ENCODE measurements at regions not wholly inside any gene's neighbourhood (a gene's known extent, or its start where the extent isn't known, plus 50 kb on each side); places are given as distances from the start of the nearest gene placed in this dataset.

DNA sequence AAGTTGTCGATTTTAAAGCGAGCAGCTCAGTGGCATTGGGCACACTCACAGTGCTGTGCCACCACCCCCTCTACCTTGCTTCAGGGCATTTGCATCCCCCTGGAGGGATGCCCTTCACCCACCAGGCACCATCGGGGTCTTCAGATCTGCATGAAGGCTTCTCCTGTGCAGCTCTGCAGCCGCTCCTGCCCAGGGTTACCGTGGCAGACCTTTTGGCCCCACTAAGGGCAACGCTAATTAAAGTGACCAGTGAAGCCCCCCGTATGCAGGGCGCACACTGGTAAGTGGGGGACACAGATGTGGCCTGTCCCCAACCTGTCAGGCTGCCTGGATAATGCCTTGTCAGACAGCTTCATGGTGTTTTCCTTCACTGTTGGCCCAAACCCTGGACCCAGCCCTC lies 1117.7 kb downstream of the BRD1 start:
- POLR2A ChIA-PET = no interaction called here
- no peak overlapping the region for H3K27ac ChIP-seq (ENCODE audit: extremely low read depth, low read depth, low read length)

DNA sequence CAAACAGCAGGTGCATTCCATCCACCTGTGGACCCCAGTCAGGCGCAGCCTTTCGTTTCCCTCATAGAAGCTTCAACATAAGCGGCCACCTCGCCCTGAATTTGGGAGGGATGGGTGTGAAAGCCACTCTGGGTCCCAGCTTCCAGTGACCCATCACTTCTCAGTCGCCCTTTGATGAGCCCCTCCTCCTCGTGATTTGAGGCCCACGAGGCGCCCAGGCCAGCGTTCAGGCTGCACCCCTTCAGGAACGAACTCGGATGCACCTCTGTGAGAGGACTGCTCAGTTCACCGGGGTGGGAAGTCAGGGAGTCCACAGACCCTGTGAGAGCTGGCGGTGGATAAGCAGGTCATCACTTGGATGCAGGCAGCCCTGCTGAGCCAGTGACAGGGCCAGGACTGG lies 1118.2 kb downstream of the BRD1 start:
- TF ChIP-seq ZNF366 (tag by site-specific recombination; conservative IDR thresholded peaks at IDR 0.05) (no peak), ZNF776 (tag by site-specific recombination; IDR thresholded peaks at IDR 0.05; ENCODE audit: borderline replicate concordance) (no peak), ZNF335 (tag by site-specific recombination; conservative IDR thresholded peaks at IDR 0.05) (no peak), ZNF629 (tag by site-specific recombination; IDR thresholded peaks at IDR 0.05) (no peak), SALL2 (tag by site-specific recombination; IDR thresholded peaks at IDR 0.05; ENCODE audit: borderline replicate concordance) (no peak), WT1 (tag by site-specific recombination; IDR thresholded peaks at IDR 0.05) (no peak), ZNF112 (tag by site-specific recombination; IDR thresholded peaks at IDR 0.05) (no peak), ZNF114 (tag by site-specific recombination; IDR thresholded peaks at IDR 0.05) (no peak), ZNF510 (tag by site-specific recombination; IDR thresholded peaks at IDR 0.05; ENCODE audit: insufficient replicate concordance) (no peak), SCRT2 (tag by site-specific recombination; IDR thresholded peaks at IDR 0.05) (no peak), ZNF560 (tag by site-specific recombination; IDR thresholded peaks at IDR 0.05; ENCODE audit: borderline replicate concordance) (no peak), ZNF221 (tag by site-specific recombination; IDR thresholded peaks at IDR 0.05; ENCODE audit: borderline replicate concordance) (no peak), ZBTB17 (tag by site-specific recombination; IDR thresholded peaks at IDR 0.05) (no peak)
- TF ChIP-seq, protein P1, sequence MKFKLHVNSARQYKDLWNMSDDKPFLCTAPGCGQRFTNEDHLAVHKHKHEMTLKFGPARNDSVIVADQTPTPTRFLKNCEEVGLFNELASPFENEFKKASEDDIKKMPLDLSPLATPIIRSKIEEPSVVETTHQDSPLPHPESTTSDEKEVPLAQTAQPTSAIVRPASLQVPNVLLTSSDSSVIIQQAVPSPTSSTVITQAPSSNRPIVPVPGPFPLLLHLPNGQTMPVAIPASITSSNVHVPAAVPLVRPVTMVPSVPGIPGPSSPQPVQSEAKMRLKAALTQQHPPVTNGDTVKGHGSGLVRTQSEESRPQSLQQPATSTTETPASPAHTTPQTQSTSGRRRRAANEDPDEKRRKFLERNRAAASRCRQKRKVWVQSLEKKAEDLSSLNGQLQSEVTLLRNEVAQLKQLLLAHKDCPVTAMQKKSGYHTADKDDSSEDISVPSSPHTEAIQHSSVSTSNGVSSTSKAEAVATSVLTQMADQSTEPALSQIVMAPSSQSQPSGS (tag by site-specific recombination; IDR thresholded peaks at IDR 0.05; ENCODE audit: low read depth) = no peak
- TF ChIP-seq, protein P2, sequence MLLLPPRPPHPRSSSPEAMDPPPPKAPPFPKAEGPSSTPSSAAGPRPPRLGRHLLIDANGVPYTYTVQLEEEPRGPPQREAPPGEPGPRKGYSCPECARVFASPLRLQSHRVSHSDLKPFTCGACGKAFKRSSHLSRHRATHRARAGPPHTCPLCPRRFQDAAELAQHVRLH (tag by site-specific recombination; IDR thresholded peaks at IDR 0.05) = no peak
- TF ChIP-seq, protein P3, sequence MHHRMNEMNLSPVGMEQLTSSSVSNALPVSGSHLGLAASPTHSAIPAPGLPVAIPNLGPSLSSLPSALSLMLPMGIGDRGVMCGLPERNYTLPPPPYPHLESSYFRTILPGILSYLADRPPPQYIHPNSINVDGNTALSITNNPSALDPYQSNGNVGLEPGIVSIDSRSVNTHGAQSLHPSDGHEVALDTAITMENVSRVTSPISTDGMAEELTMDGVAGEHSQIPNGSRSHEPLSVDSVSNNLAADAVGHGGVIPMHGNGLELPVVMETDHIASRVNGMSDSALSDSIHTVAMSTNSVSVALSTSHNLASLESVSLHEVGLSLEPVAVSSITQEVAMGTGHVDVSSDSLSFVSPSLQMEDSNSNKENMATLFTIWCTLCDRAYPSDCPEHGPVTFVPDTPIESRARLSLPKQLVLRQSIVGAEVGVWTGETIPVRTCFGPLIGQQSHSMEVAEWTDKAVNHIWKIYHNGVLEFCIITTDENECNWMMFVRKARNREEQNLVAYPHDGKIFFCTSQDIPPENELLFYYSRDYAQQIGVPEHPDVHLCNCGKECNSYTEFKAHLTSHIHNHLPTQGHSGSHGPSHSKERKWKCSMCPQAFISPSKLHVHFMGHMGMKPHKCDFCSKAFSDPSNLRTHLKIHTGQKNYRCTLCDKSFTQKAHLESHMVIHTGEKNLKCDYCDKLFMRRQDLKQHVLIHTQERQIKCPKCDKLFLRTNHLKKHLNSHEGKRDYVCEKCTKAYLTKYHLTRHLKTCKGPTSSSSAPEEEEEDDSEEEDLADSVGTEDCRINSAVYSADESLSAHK (tag by site-specific recombination; IDR thresholded peaks at IDR 0.05) = no peak
- TF ChIP-seq, protein P4, sequence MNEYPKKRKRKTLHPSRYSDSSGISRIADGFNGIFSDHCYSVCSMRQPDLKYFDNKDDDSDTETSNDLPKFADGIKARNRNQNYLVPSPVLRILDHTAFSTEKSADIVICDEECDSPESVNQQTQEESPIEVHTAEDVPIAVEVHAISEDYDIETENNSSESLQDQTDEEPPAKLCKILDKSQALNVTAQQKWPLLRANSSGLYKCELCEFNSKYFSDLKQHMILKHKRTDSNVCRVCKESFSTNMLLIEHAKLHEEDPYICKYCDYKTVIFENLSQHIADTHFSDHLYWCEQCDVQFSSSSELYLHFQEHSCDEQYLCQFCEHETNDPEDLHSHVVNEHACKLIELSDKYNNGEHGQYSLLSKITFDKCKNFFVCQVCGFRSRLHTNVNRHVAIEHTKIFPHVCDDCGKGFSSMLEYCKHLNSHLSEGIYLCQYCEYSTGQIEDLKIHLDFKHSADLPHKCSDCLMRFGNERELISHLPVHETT (tag by site-specific recombination; IDR thresholded peaks at IDR 0.05) = no peak
- TF ChIP-seq, protein P5, sequence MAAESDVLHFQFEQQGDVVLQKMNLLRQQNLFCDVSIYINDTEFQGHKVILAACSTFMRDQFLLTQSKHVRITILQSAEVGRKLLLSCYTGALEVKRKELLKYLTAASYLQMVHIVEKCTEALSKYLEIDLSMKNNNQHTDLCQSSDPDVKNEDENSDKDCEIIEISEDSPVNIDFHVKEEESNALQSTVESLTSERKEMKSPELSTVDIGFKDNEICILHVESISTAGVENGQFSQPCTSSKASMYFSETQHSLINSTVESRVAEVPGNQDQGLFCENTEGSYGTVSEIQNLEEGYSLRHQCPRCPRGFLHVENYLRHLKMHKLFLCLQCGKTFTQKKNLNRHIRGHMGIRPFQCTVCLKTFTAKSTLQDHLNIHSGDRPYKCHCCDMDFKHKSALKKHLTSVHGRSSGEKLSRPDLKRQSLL (tag by site-specific recombination; IDR thresholded peaks at IDR 0.05) = no peak
- TF ChIP-seq, protein P6, sequence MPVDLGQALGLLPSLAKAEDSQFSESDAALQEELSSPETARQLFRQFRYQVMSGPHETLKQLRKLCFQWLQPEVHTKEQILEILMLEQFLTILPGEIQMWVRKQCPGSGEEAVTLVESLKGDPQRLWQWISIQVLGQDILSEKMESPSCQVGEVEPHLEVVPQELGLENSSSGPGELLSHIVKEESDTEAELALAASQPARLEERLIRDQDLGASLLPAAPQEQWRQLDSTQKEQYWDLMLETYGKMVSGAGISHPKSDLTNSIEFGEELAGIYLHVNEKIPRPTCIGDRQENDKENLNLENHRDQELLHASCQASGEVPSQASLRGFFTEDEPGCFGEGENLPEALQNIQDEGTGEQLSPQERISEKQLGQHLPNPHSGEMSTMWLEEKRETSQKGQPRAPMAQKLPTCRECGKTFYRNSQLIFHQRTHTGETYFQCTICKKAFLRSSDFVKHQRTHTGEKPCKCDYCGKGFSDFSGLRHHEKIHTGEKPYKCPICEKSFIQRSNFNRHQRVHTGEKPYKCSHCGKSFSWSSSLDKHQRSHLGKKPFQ (tag by site-specific recombination; IDR thresholded peaks at IDR 0.05) = no peak
- no peak overlapping the region for H3K27ac ChIP-seq (ENCODE audit: extremely low read depth, low read depth, low read length)
- H3K9me3 ChIP-seq (ENCODE audit: control insufficient read depth, insufficient read depth, low read depth, low read length) = no peaks in the 10 kb centered on the region
- H3K4me1 ChIP-seq (ENCODE audit: control insufficient read depth, insufficient read depth, low read length) = no peaks in the 10 kb centered on the region
- ChIA-PET CTCF (no interaction called here), POLR2A (no interaction called here)
- no peaks in the 10 kb centered on the region for H3K36me3 ChIP-seq (ENCODE audit: control insufficient read depth in 2 of 2, insufficient read depth in 1 of 2, low read length in 2 of 2)
- H3K4me3 ChIP-seq (ENCODE audit: low read depth, low read length) = no peak overlapping the region

More for the DNA sequence above, 1117.7 kb downstream of the BRD1 start:
- CTCF ChIA-PET = no interaction called here
- Histone ChIP-seq H3K4me3 (ENCODE audit: low read depth, low read length) (no peak overlapping the region), H3K36me3 (ENCODE audit: control insufficient read depth in 2 of 2, insufficient read depth in 1 of 2, low read length in 2 of 2) (no peaks in the 10 kb centered on the region), H3K9me3 (ENCODE audit: control insufficient read depth, insufficient read depth, low read depth, low read length) (no peaks in the 10 kb centered on the region), H3K4me1 (ENCODE audit: control insufficient read depth, insufficient read depth, low read length) (no peaks in the 10 kb centered on the region)
- TF ChIP-seq MEIS1 (CRISPR knock-in tag; IDR thresholded peaks at IDR 0.05; ENCODE audit: borderline replicate concordance) (no peak), ZNF302 (tag by site-specific recombination; IDR thresholded peaks at IDR 0.05; ENCODE audit: low read depth) (no peak), ZNF621 (tag by site-specific recombination; IDR thresholded peaks at IDR 0.05) (no peak), ZNF501 (tag by site-specific recombination; IDR thresholded peaks at IDR 0.05) (no peak), ZNF585B (tag by site-specific recombination; IDR thresholded peaks at IDR 0.05) (no peak), MYNN (tag by site-specific recombination; IDR thresholded peaks at IDR 0.05; ENCODE audit: borderline replicate concordance) (no peak), ZIC2 (tag by site-specific recombination; IDR thresholded peaks at IDR 0.05) (no peak)
- TF ChIP-seq, protein P7, sequence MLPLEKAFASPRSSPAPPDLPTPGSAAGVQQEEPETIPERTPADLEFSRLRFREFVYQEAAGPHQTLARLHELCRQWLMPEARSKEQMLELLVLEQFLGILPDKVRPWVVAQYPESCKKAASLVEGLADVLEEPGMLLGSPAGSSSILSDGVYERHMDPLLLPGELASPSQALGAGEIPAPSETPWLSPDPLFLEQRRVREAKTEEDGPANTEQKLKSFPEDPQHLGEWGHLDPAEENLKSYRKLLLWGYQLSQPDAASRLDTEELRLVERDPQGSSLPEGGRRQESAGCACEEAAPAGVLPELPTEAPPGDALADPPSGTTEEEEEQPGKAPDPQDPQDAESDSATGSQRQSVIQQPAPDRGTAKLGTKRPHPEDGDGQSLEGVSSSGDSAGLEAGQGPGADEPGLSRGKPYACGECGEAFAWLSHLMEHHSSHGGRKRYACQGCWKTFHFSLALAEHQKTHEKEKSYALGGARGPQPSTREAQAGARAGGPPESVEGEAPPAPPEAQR (tag by site-specific recombination; IDR thresholded peaks at IDR 0.05) = no peak
- TF ChIP-seq, protein P8, sequence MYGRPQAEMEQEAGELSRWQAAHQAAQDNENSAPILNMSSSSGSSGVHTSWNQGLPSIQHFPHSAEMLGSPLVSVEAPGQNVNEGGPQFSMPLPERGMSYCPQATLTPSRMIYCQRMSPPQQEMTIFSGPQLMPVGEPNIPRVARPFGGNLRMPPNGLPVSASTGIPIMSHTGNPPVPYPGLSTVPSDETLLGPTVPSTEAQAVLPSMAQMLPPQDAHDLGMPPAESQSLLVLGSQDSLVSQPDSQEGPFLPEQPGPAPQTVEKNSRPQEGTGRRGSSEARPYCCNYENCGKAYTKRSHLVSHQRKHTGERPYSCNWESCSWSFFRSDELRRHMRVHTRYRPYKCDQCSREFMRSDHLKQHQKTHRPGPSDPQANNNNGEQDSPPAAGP (tag by site-specific recombination; IDR thresholded peaks at IDR 0.05) = no peak
